Pancreas (tissue), 10 donors: ENCODE measurements at regions not wholly inside any gene's neighbourhood (a gene's known extent, or its start where the extent isn't known, plus 50 kb on each side); places are given as distances from the start of the nearest gene placed in this dataset.

Experiments used
- ATAC-seq, 4 donors: fragments of 200-7000 bp; cut with Tn5 transposase; one replicate each; pipeline versions ENCODE4 v1.8.0 to v1.9.1; 2020; ENCODE audit warnings: mild to moderate bottlenecking in 4 of 4, moderate library complexity in 4 of 4
- DNase-seq, 6 donors: peaks; one replicate each; pipeline ENCODE4 v3.0.0-alpha.2; 2020
- FAIRE-seq: peaks from 2 replicates; lab custom pipeline; 2012; peaks lifted over from hg19 to GRCh38; lab: Jason Lieb, UNC
- H3K27ac ChIP-seq, 4 donors: fragments of 200-600 bp; sonication (generic); 1 replicate in 3 of 4; 2 replicates in 1 of 4; pipeline versions ENCODE4 v1.5.0 to v1.8.0; 2020
- H3K27me3 ChIP-seq, 4 donors: fragments of 200-600 bp; one replicate each; pipeline ENCODE4 v1.8.0; 2021
- H3K36me3 ChIP-seq, 3 donors: fragments of 200-600 bp; sonication (generic) in 1 of 3; one replicate each; pipeline versions ENCODE4 v1.5.0 to v1.8.0; 2020 to 2021
- H3K4me1 ChIP-seq, 3 donors: fragments of 200-600 bp; one replicate each; pipeline ENCODE4 v1.8.0; 2021
- H3K4me3 ChIP-seq, 4 donors: fragments of 200-600 bp; sonication (generic) in 2 of 4; one replicate each; pipeline versions ENCODE4 v1.5.0 to v1.8.0; 2020 to 2021
- H3K9me3 ChIP-seq, 4 donors: fragments of 200-600 bp; one replicate each; pipeline ENCODE4 v1.8.0; 2021
- CTCF ChIP-seq, 4 donors: fragments of 200-600 bp; sonication (generic) in 3 of 4; IDR thresholded peaks; one replicate each; pipeline versions ENCODE4 v1.5.0 to v1.8.0; 2021; ENCODE audit warnings: antibody characterized with exemption in 4 of 4
- WGBS, 2 donors: extraction: QIAGEN DNeasy Blood & Tissue Kit; methylation state at CpG; one replicate each; pipeline ENCODE4 v1.1.7; 2013; 5-methylcytosine and 5-hydroxymethylcytosine counted together
- intact Hi-C, 3 donors: fragments of 100-400 bp; cut with DNase I; formaldehyde crosslinking; loops; one replicate each; pipeline versions ENCODE4 v1.11.1 to v1.14.2; 2022
- donor health status: healthy with polysubstance abuse.
- donor health status: DM: no; HTN: no; CAD: no; lungs with moderate emphysema.
- donor health status: DM: no; HTN: no; CAD: no.
- donor health status: control.
- donor health status: control.
- donor health status: Bipolar disorder and iron deficiency.
- donor health status: DM: yes; HTN: yes; CAD: no.
- donor health status: DM: no; HTN: no; CAD: no.
- donor health status: DM: no; HTN: no; CAD: no.
- donor health status: DM: yes; HTN: yes; CAD: no.

- WGBS, 2 donors, result 45 to 58% methylated on average over 3 of the region's 3 CpGs
- no peak for TF ChIP-seq CTCF (IDR thresholded peaks at IDR 0.05)
- no peaks in the 10 kb centered on the region for H3K36me3 ChIP-seq
- no peaks in the 10 kb centered on the region for H3K27me3 ChIP-seq
- H3K4me1 ChIP-seq, result no peaks in the 10 kb centered on the region
- DNase-seq, result no peak
- no peak overlapping the region for H3K4me3 ChIP-seq
- no peaks in the 10 kb centered on the region for H3K9me3 ChIP-seq
- ATAC-seq, result no peak
- no peak for FAIRE-seq
- H3K27ac ChIP-seq, result no peak overlapping the region
- intact Hi-C loops, result no loop called here
Observed at GRCh38 chr1:79069828-79070227, 63.3 kb upstream of the ADGRL4 start.

- Histone ChIP-seq H3K4me3 (no peak overlapping the region), H3K36me3 (no peaks in the 10 kb centered on the region), H3K4me1 (no peaks in the 10 kb centered on the region), H3K27ac (no peak overlapping the region), H3K9me3 (no peaks in the 10 kb centered on the region), H3K27me3 (no peaks in the 10 kb centered on the region)
- no peak for FAIRE-seq
- ATAC-seq, result no peak
- no peak for DNase-seq
- 51 to 69% methylated on average over 2 of the region's 2 CpGs for WGBS, 2 donors
- no peak for TF ChIP-seq CTCF (IDR thresholded peaks at IDR 0.05)
- intact Hi-C loops, result no loop called here
Observed at GRCh38 chr1:79059341-79059740, 52.8 kb upstream of the ADGRL4 start.
